ENCODE measurements at regions not wholly inside any gene's neighbourhood (a gene's known extent, or its start where the extent isn't known, plus 50 kb on each side); places are given as distances from the start of the nearest gene placed in this dataset.

DNA sequence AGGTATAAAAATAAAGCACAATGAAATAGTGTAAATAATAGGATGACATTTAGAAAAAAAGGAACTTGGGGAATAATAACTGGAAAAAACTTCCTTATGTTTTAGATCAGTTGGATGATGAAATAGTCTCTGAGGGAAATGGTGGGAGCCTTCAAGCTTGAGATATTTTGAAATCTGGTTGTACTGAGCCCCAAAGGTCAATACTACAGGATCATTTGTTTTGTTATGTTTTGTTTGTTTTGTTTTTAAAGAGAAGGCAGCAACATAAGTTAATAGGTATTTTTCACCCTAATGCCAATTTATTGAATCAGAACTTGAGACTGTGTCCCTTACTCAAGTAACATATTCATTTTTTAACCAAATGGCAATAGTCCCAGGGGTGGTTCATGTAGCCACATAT, 393.1 kb downstream of the ETS1 start:
- Histone ChIP-seq H4K20me1 (ENCODE audit: insufficient read depth, low read length) (no peaks in the 10 kb centered on the region), H2AFZ (ENCODE audit: low read depth, low read length) (no peak overlapping the region), H3K4me1 (ENCODE audit: insufficient read depth, low read length) (no peaks in the 10 kb centered on the region), H3K27me3 (ENCODE audit: insufficient read depth, low read length) (no peaks in the 10 kb centered on the region), H3K9ac (ENCODE audit: low read length) (no peak overlapping the region), H3K9me3 (ENCODE audit: insufficient read depth, low read depth, low read length) (no peaks in the 10 kb centered on the region), H3K79me2 (ENCODE audit: insufficient read depth, low read length) (no peaks in the 10 kb centered on the region), H3K4me2 (ENCODE audit: low read length) (no peak overlapping the region), H3K36me3 (ENCODE audit: insufficient read depth, low read length) (no peaks in the 10 kb centered on the region), H3K4me3 (ENCODE audit: insufficient read depth, low read depth, low read length) (no peak overlapping the region), H3K27ac (ENCODE audit: low read depth, low read length) (no peak overlapping the region)
- no peaks in the 10 kb centered on the region for H3K4me1 Mint-ChIP-seq (ENCODE audit: low read depth, unreplicated experiment)
- no peak for TF ChIP-seq EZH2 (IDR thresholded peaks at IDR 0.05; ENCODE audit: insufficient read depth, low read length)
- no peak for FAIRE-seq
- no peak overlapping the region for H3K4me3 Mint-ChIP-seq (ENCODE audit: unreplicated experiment)
- H3K27me3 Mint-ChIP-seq (ENCODE audit: low read depth, unreplicated experiment): no peaks in the 10 kb centered on the region
- no peak overlapping the region for H3K27ac Mint-ChIP-seq (ENCODE audit: unreplicated experiment)
- DNase-seq (ENCODE audit: low read depth): no peak
- H3K36me3 Mint-ChIP-seq (ENCODE audit: low read depth, unreplicated experiment): no peaks in the 10 kb centered on the region
- H3K9me3 Mint-ChIP-seq (ENCODE audit: unreplicated experiment): no peaks in the 10 kb centered on the region

DNA sequence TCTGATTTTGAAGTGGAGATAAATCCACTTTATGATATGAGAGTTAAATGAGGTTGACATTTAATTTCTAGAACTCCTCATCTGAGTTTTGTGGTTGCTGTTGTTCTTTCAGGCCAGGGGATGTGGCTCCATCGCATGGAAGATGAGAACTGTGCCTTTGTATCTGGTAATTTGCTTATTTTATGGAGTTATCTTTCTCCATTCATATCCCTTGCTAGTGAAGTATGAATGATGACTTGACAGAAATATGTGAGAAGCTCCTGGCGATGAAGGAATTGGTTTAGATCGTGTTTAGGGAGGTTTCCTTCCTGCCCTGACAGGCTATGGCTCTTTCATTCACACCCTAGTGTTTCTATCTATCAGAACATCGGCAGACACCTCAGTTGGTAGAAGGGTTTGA, 393.7 kb downstream of the ETS1 start:
- Mint-ChIP-seq H3K27me3 (ENCODE audit: low read depth, unreplicated experiment) (no peaks in the 10 kb centered on the region), H3K27ac (ENCODE audit: unreplicated experiment) (no peak overlapping the region), H3K9me3 (ENCODE audit: unreplicated experiment) (no peaks in the 10 kb centered on the region), H3K36me3 (ENCODE audit: low read depth, unreplicated experiment) (no peaks in the 10 kb centered on the region), H3K4me1 (ENCODE audit: low read depth, unreplicated experiment) (peaks cover 1% of the 10 kb centered on the region), H3K4me3 (ENCODE audit: unreplicated experiment) (no peak overlapping the region)
- Histone ChIP-seq H3K27me3 (ENCODE audit: insufficient read depth, low read length) (no peaks in the 10 kb centered on the region), H3K9ac (ENCODE audit: low read length) (no peak overlapping the region), H3K9me3 (ENCODE audit: insufficient read depth, low read depth, low read length) (no peaks in the 10 kb centered on the region), H3K79me2 (ENCODE audit: insufficient read depth, low read length) (no peaks in the 10 kb centered on the region), H3K36me3 (ENCODE audit: insufficient read depth, low read length) (no peaks in the 10 kb centered on the region), H3K27ac (ENCODE audit: low read depth, low read length) (no peak overlapping the region), H2AFZ (ENCODE audit: low read depth, low read length) (no peak overlapping the region), H3K4me3 (ENCODE audit: insufficient read depth, low read depth, low read length) (no peak overlapping the region), H3K4me1 (ENCODE audit: insufficient read depth, low read length) (no peaks in the 10 kb centered on the region), H3K4me2 (ENCODE audit: low read length) (no peak overlapping the region), H4K20me1 (ENCODE audit: insufficient read depth, low read length) (no peaks in the 10 kb centered on the region)
- TF ChIP-seq EZH2 (IDR thresholded peaks at IDR 0.05; ENCODE audit: insufficient read depth, low read length): no peak
- TF ChIP-seq, protein P1, sequence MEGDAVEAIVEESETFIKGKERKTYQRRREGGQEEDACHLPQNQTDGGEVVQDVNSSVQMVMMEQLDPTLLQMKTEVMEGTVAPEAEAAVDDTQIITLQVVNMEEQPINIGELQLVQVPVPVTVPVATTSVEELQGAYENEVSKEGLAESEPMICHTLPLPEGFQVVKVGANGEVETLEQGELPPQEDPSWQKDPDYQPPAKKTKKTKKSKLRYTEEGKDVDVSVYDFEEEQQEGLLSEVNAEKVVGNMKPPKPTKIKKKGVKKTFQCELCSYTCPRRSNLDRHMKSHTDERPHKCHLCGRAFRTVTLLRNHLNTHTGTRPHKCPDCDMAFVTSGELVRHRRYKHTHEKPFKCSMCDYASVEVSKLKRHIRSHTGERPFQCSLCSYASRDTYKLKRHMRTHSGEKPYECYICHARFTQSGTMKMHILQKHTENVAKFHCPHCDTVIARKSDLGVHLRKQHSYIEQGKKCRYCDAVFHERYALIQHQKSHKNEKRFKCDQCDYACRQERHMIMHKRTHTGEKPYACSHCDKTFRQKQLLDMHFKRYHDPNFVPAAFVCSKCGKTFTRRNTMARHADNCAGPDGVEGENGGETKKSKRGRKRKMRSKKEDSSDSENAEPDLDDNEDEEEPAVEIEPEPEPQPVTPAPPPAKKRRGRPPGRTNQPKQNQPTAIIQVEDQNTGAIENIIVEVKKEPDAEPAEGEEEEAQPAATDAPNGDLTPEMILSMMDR (IDR thresholded peaks at IDR 0.05; ENCODE audit: insufficient read depth, low read depth, low read length): no peak
- no peak for DNase-seq (ENCODE audit: low read depth)
- FAIRE-seq: no peak

DNA sequence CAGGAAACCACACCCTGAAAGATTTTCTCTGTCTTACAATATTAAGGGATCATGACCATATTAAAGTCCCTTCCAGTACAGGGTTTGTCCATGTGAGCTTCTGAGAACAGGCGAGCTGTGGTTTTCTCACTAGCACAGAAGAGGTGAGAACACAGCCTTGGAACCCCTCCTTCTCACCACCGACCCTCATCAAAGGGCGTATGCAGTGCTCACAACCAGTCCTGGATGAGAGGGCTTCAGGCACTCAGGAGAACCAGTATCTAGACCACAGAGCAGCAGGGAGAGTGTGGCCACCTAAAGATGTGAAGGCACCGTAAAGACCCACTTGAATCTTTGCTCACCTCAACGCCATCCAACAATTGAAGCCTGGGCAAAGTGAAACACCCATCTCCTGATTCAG, 397.0 kb downstream of the ETS1 start:
- DNase-seq (ENCODE audit: low read depth) (no peak), FAIRE-seq (no peak)
- Histone ChIP-seq H3K9me3 (ENCODE audit: insufficient read depth, low read depth, low read length) (no peaks in the 10 kb centered on the region), H3K27me3 (ENCODE audit: insufficient read depth, low read length) (no peaks in the 10 kb centered on the region), H3K4me2 (ENCODE audit: low read length) (no peak overlapping the region), H3K36me3 (ENCODE audit: insufficient read depth, low read length) (no peaks in the 10 kb centered on the region), H3K9ac (ENCODE audit: low read length) (no peak overlapping the region), H3K79me2 (ENCODE audit: insufficient read depth, low read length) (no peaks in the 10 kb centered on the region), H2AFZ (ENCODE audit: low read depth, low read length) (no peak overlapping the region), H3K27ac (ENCODE audit: low read depth, low read length) (no peak overlapping the region), H4K20me1 (ENCODE audit: insufficient read depth, low read length) (no peaks in the 10 kb centered on the region), H3K4me3 (ENCODE audit: insufficient read depth, low read depth, low read length) (no peak overlapping the region), H3K4me1 (ENCODE audit: insufficient read depth, low read length) (peaks cover 3% of the 10 kb centered on the region)
- Mint-ChIP-seq H3K4me1 (ENCODE audit: low read depth, unreplicated experiment) (peaks cover 4% of the 10 kb centered on the region), H3K27ac (ENCODE audit: unreplicated experiment) (no peak overlapping the region), H3K4me3 (ENCODE audit: unreplicated experiment) (no peak overlapping the region), H3K36me3 (ENCODE audit: low read depth, unreplicated experiment) (no peaks in the 10 kb centered on the region), H3K9me3 (ENCODE audit: unreplicated experiment) (peaks cover 7% of the 10 kb centered on the region), H3K27me3 (ENCODE audit: low read depth, unreplicated experiment) (no peaks in the 10 kb centered on the region)
- TF ChIP-seq, protein P1 (IDR thresholded peaks at IDR 0.05; ENCODE audit: insufficient read depth, low read depth, low read length): no peak
- no peak for TF ChIP-seq EZH2 (IDR thresholded peaks at IDR 0.05; ENCODE audit: insufficient read depth, low read length)

Measured in astrocyte (in vitro differentiated cells and primary cell).